COR-L47 (cell line): ENCODE measurements at regions not wholly inside any gene's neighbourhood (a gene's known extent, or its start where the extent isn't known, plus 50 kb on each side); places are given as distances from the start of the nearest gene placed in this dataset.

ENCODE experiments used
- DNase-seq: peaks from one replicate; lab custom pipeline; 2025; lab: John Stamatoyannopoulos, UW

DNA sequence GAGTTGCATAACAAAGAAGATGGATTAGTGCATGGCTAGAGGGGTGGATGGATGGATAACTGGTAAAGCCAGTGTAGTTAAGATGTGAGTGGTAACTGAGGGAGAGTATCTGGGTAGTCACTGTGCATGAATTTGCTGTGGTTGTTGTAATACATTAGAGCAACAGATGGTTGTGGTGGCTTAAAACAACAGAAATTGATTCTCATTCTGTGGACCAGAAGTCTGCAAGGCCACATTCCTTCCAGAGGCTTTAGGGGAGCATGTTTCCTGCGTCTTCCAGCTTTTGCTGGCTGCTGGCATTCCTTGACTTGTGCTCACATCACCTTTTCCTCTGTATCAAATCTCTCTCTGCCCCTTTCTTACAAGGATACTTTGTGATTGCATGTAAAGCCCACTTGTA is 155.4 kb downstream of the ASB1 start:
- no peak for DNase-seq

DNA sequence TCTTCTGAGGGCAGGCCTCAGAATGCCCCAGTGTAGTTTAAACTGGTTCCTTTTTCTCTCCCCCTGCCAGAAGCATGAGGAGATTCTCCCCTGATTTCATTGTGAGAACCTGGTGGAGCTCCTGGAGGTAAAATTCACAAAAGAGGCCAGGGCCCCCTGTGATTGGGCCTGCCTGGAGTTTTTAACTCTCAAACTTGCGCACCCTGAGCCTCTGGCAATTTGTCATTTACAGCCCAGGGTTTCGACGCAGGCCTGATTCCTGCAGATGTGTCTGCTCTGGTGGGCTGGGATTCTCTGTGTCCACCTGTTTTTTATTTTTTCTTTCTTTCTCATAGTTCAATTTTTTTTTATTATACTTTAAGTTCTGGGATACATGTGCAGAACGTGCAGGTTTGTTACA is 157.9 kb downstream of the ASB1 start:
- DNase-seq, result no peak

DNA sequence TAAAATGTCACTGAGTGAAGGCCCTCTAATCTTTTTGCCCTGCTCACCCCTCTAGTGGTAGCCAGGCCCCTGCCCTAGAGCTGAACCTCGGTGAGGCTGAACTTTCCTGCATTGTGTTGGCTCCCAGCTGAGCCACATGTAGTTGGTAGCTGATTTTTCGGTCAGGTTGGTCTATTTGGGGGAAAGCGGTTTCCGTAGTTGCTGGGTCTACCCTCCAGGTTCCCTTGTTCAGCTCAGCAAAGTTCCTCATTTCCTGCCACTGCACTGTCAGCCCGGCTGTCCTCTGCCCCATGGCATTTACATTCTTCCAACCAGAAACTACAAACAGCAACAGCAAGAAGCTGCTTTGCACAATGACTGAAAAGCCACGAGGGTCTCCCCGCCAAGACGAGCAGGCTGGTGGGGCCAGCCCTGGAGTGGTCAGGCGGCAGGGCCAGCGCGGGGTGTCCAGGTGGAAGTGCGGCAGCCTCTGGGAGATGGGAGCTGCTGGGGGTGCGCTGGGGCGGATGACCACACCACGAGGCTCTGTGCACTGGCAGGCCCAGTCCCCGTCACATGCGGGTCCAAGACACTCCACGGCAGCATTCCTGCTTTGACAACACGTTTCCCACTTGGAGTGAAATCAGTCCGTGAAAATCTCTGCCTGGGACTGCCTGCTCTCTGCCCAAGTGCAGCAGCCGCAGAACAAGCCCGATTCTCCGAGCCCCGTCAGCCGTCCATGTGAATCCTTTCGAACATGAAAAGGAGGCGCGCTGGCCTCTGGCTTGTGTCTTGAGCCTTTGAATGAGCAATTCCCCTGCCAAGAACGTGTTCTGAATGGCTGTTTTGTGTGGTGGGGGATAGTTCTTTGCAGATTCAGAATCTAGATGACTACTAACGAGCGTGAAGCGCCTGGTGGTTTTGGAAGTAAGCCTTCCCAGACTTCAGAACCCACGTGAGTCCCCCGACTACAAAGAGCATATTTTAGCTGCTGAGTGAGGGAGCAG is 159.4 kb downstream of the ASB1 start:
- no peak for DNase-seq

GRCh38 chr2:238586931-238587775 is 160.4 kb downstream of the ASB1 start:
- DNase-seq, result no peak

- DNase-seq, result no peak
Measured at GRCh38 chr2:238587776-238588660, 161.3 kb downstream of the ASB1 start.

GRCh38 chr2:238589591-238590460 is 163.1 kb downstream of the ASB1 start:
- DNase-seq, result no peak

DNA sequence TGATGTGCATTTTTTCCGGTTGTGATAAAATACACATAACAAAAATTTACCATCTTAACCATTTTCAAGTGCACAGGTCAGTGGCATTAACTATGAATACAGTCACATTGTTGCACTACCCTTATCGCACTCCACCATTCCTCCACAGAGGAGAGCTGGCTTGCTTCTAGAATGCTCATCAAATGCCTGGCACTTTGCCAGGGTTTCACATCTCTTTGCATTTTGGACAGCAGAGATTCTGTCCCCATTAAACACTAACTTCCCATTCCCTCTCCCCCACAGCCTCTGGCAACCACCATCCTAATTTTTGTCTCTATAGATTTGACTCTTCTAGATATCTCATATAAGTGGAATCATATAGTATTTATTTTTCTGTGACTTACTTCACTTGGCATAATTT is 165.0 kb downstream of the ASB1 start:
- no peak for DNase-seq

- no peak for DNase-seq
Measured at GRCh38 chr2:238593236-238593635, 166.5 kb downstream of the ASB1 start.

GRCh38 chr2:238593678-238594077 is 167.0 kb downstream of the ASB1 start:
- no peak for DNase-seq

- DNase-seq, result no peak
Measured at GRCh38 chr2:238594796-238595749, 168.3 kb downstream of the ASB1 start.

DNA sequence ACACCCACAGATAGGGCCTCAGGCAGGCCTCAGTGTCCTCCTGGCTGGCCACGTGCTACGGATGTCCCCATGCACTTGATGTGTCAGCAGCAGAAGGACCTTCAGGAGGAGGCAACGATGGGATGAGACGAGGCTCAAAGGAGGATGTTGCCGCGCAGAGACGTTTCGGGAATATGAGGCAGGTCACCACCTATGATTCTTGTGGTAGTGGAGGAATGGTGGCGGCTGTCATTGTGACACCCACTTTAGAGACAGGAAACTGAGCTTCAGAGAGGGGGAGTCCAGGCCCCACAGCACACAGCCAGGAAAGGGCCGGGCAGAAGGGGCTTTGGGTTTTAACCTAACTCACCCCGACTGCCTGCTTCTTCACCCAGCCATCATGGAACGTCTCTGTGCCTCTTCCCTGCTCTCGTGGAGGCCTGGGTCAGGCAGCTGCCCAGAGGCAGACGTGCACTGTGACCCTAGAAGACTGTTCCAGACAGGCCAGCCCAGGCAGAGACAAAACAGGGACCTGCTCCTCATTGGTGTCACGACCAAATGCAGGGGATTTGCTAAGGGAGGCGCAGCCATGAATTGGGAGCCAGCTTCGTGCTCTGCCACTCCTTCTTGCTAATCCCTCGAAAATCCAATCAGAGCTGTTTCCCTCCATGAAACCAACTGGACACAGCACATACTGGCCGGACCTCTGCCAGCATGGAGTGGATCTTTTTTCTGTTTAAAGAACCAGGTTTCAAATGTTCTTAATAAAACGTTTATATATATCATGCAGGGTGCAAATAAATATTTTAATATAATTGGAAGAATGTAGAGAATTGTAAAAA is 169.2 kb downstream of the ASB1 start:
- DNase-seq, result no peak

GRCh38 chr2:238596571-238597551 is 170.1 kb downstream of the ASB1 start:
- no peak for DNase-seq

DNA sequence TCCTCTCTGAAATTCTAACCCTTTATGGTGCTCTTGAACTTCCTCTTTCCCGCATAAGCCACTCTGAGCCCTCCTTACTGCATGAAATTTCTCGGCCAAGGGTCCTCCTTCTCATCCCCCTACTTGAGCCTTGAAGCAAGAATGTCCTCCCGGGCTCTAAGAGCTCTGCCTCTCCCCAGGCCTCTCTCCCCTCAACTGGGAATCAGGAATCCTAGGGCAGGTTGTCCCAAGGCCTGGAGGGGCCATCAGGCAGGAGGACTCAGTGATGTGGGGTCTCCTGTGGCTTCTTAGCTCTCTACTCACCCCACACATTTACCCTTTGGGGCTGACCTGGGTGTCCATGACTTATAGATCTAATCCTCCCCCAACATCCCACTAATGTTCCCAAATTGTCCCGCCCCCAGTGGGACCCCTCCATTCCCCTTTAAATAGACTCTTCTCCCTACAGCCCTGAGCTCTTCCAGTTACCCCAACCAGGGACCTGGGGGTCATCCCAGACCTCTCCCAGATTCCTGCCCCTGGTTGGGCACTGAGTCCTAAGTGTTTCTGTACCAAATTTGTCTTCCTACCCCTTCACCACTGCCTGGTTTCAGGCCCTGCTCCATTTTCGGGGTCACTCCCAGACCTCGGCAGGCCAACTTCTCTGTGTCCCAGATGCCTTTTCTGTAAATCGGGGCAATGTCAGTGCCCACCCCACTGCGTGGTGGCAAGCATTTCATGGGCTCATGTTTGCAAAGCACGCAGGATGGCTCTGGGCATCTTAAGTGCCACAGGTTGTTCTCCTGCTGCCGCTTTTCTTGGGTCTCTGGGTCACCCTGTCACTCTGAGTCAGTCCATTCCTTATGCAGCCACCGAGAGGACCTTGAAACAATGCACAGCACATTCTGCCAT is 171.2 kb downstream of the ASB1 start:
- DNase-seq, result no peak

- no peak for DNase-seq
Measured at GRCh38 chr2:238598802-238599530, 172.2 kb downstream of the ASB1 start.

DNA sequence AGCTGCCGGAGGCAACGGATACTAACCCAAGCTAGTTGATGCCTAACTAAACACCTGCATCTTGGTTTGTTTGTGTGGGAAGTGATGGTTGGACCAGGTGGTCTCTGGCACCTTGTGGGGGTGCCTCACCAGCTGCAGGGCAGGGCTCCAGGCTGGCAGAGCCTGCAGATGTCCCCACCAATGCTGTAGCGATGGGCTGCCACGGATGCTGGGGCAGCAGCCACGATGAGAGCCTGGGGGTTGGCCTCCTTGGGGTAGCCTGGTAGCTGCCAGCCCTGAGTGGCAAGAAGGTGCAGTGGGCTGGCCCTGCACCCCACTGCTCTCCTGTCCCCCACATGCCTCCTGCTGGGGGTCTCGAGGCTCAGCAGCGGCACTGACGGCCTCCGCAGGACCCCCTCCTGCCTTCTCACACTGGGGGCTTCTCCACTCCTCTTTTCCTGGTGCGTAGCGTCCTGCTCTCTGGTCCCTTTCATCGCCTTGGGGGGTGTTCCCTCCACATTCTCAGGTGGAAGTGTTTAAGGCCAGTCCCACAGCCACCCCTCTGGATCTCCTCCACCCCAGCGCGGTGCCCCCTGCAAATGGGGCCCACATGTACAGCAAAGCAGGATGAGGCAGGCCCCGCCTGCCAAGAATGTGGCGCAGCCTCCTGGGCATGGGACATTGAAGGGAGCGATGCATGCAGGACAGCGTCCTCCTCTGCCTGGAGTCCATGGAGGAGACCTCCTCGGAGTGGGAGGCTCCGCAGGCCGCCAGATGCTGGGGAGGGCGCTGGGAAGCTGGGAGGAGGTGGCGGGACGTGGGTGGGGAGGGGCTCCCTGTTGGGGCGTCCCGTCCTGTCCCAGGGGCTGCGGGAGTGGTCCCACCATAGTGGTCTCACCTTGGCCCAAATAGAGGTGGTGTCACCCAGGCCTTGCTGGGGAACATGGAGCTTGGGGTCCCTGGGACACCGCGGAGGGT is 173.1 kb downstream of the ASB1 start:
- DNase-seq, result no peak
